ENCODE measurements at regions not wholly inside any gene's neighbourhood (a gene's known extent, or its start where the extent isn't known, plus 50 kb on each side); places are given as distances from the start of the nearest gene placed in this dataset.

GRCh38 chr16:54783980-54784379, 146.7 kb upstream of the IRX5 start:
- intact Hi-C loops (cut with DNase I) = no loop called here
- Histone ChIP-seq H3K27ac (no peak overlapping the region), H3K9me3 (peaks cover 0 to 26% (median 0%) of the 10 kb centered on the region in 12 donors), H3K36me3 (no peaks in the 10 kb centered on the region), H3K27me3 (no peaks in the 10 kb centered on the region), H3K4me1 (no peaks in the 10 kb centered on the region), H3K4me3 (no peak overlapping the region)
- WGBS, 4 donors = 86 to 97% (median 94%) methylated on average over 2 of the region's 2 CpGs
- TF ChIP-seq POLR2A (IDR thresholded peaks at IDR 0.05) (no peak), CTCF (IDR thresholded peaks at IDR 0.05) (no peak)
- no peak for ATAC-seq
- no peak for DNase-seq

- no peaks in the 10 kb centered on the region for H3K36me3 ChIP-seq
- TF ChIP-seq POLR2A (IDR thresholded peaks at IDR 0.05) (no peak), CTCF (IDR thresholded peaks at IDR 0.05) (no peak)
- no peaks in the 10 kb centered on the region for H3K27me3 ChIP-seq
- intact Hi-C loops (cut with DNase I) = no loop called here
- H3K4me3 ChIP-seq = no peak overlapping the region
- peaks cover 0 to 26% (median 0%) of the 10 kb centered on the region in 12 donors for H3K9me3 ChIP-seq
- 77 to 83% (median 80%) methylated on average over 3 of the region's 3 CpGs for WGBS, 4 donors
- DNase-seq = no peak
- H3K4me1 ChIP-seq = no peaks in the 10 kb centered on the region
- ATAC-seq = no peak
- H3K27ac ChIP-seq = no peak overlapping the region
These were observed 147.4 kb upstream of the IRX5 start for GRCh38 chr16:54783226-54783625.

DNA sequence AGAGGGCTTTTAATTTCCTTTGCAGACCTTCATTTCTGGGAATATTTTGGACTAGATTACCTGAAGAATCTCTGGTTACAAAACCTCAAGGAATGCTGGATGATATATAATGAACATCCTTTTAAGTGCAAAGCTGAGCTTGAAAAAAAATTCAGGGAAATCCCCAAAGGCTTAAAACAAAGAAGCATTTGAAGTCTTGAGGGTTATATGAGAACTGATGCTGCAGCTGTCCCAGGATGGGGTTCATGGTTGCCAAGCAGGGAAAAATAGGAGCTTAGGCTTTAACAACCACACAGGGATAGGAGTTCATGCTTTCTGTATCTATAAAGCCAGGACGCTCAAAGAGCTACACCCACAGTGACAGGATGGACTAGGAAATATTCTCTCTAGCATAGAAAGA, 150.4 kb upstream of the IRX5 start:
- TF ChIP-seq POLR2A (IDR thresholded peaks at IDR 0.05) (no peak), CTCF (IDR thresholded peaks at IDR 0.05) (no peak)
- no peaks in the 10 kb centered on the region for H3K27me3 ChIP-seq
- DNase-seq = no peak
- 50 to 70% (median 55%) methylated on average over 1 of the region's 1 CpG for WGBS, 4 donors
- intact Hi-C loops (cut with DNase I) = no loop called here
- H3K27ac ChIP-seq = no peak overlapping the region
- no peak for ATAC-seq
- H3K4me1 ChIP-seq = no peaks in the 10 kb centered on the region
- H3K9me3 ChIP-seq = peaks cover 0 to 6% (median 0%) of the 10 kb centered on the region in 12 donors
- H3K4me3 ChIP-seq = no peak overlapping the region
- H3K36me3 ChIP-seq = no peaks in the 10 kb centered on the region

- Histone ChIP-seq H3K4me1 (no peaks in the 10 kb centered on the region), H3K9me3 (peaks cover 0 to 6% (median 0%) of the 10 kb centered on the region in 12 donors), H3K27me3 (no peaks in the 10 kb centered on the region), H3K27ac (no peak overlapping the region), H3K36me3 (no peaks in the 10 kb centered on the region), H3K4me3 (no peak overlapping the region)
- intact Hi-C loops (cut with DNase I) = no loop called here
- TF ChIP-seq POLR2A (IDR thresholded peaks at IDR 0.05) (no peak), CTCF (IDR thresholded peaks at IDR 0.05) (no peak)
- DNase-seq (no peak), ATAC-seq (no peak)
These were observed 151.1 kb upstream of the IRX5 start for GRCh38 chr16:54779549-54779948.
